ENCODE measurements at regions not wholly inside any gene's neighbourhood (a gene's known extent, or its start where the extent isn't known, plus 50 kb on each side); places are given as distances from the start of the nearest gene placed in this dataset.

DNA sequence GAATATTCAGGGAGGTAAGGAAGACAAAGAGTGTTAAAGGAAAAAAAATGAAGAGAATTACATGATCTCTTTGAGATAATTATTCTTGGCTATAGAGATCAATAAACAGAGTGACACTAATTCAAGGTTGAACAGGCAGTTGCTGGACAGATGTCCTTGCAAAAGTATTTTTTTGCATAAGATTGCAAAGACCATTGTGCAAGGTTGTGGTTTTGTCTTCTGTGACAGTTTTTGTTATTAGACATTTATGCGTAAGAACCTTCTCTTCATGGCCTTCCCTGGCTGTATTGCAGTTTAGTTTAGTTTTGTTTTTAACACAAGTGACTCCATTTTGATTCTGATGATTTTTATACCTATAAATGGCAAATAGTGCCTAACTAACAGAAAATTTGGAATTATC, 682.8 kb upstream of the ARPP21 start:
- TF ChIP-seq, protein P1, sequence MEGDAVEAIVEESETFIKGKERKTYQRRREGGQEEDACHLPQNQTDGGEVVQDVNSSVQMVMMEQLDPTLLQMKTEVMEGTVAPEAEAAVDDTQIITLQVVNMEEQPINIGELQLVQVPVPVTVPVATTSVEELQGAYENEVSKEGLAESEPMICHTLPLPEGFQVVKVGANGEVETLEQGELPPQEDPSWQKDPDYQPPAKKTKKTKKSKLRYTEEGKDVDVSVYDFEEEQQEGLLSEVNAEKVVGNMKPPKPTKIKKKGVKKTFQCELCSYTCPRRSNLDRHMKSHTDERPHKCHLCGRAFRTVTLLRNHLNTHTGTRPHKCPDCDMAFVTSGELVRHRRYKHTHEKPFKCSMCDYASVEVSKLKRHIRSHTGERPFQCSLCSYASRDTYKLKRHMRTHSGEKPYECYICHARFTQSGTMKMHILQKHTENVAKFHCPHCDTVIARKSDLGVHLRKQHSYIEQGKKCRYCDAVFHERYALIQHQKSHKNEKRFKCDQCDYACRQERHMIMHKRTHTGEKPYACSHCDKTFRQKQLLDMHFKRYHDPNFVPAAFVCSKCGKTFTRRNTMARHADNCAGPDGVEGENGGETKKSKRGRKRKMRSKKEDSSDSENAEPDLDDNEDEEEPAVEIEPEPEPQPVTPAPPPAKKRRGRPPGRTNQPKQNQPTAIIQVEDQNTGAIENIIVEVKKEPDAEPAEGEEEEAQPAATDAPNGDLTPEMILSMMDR (IDR thresholded peaks at IDR 0.05; ENCODE audit: poor library complexity, severe bottlenecking) = no peak
- TF ChIP-seq SMC3 (conservative IDR thresholded peaks at IDR 0.05; ENCODE audit: poor library complexity) (no peak), EP300 (conservative IDR thresholded peaks at IDR 0.05; ENCODE audit: poor library complexity, severe bottlenecking) (no peak)

All from neural cell (in vitro differentiated cells).